Prostate gland (tissue), 2 donors: ENCODE measurements at regions not wholly inside any gene's neighbourhood (a gene's known extent, or its start where the extent isn't known, plus 50 kb on each side); places are given as distances from the start of the nearest gene placed in this dataset.

Experiments
- POLR2A ChIP-seq: fragments of 450-650 bp; IDR thresholded peaks from one replicate; pipeline ENCODE4 v1.6.1; 2016; ENCODE audit warnings: antibody characterized with exemption, mild to moderate bottlenecking
- TF ChIP-seq, protein P1 (sequence below), 4 experiments: fragments of 200-600 bp in 2 of 4; fragments of 450-650 bp in 2 of 4; sonication (generic) in 2 of 4; IDR thresholded peaks; 1 replicate in 3 of 4; 2 replicates in 1 of 4; pipeline ENCODE4 v1.5.1; 2016 to 2019; ENCODE audit warnings: antibody characterized with exemption in 4 of 4, mild to moderate bottlenecking in 2 of 4, moderate library complexity in 2 of 4

DNA sequence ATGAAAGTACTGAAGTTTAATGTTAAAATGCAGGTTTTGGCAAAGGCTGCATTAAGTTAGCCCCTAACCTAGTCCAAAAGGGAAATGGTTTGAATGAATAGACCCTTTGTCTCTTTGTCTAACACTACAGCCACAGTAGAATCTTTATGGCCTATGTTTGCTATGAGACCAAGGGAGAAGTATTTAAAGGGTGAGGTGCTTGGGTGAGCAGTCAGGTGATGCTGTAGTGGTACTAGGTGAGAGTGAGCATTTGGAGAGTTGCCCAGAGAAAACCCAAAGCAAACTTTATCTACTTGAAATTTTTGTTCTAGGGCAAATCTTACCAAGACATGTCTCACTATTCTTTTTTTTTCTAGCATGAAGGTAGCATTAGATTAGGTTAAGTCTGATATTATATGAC lies 1961.4 kb upstream of the WWC1 start:
- TF ChIP-seq, protein P1, sequence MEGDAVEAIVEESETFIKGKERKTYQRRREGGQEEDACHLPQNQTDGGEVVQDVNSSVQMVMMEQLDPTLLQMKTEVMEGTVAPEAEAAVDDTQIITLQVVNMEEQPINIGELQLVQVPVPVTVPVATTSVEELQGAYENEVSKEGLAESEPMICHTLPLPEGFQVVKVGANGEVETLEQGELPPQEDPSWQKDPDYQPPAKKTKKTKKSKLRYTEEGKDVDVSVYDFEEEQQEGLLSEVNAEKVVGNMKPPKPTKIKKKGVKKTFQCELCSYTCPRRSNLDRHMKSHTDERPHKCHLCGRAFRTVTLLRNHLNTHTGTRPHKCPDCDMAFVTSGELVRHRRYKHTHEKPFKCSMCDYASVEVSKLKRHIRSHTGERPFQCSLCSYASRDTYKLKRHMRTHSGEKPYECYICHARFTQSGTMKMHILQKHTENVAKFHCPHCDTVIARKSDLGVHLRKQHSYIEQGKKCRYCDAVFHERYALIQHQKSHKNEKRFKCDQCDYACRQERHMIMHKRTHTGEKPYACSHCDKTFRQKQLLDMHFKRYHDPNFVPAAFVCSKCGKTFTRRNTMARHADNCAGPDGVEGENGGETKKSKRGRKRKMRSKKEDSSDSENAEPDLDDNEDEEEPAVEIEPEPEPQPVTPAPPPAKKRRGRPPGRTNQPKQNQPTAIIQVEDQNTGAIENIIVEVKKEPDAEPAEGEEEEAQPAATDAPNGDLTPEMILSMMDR (IDR thresholded peaks at IDR 0.05) = no peak
- TF ChIP-seq POLR2A = no peak
